ENCODE measurements at regions not wholly inside any gene's neighbourhood (a gene's known extent, or its start where the extent isn't known, plus 50 kb on each side); places are given as distances from the start of the nearest gene placed in this dataset.
"Not testable (repeated sequence)": the region's sequence is repeated elsewhere in the genome, so short reads cannot be mapped to it uniquely, and the experiment has no call there.

DNA sequence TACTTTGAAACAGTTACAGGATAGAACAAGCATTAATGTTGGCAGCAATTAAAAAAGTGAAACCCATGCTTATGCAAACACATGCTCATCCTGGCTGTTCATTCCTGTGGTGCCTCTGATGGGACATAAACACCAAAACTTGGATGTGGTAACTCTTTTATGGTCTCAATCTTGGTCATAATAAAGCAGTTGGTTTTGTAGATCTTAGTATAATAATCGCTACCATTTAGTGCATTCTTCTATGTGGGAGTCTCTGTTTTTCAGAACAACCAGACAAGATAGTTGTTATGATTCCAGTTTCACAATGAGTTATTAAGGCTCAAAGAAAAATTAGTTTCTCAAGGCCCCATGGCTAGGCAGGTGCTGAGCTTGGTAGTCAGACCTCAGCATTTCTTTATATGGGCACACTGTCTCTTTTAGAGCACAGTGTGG, 184.0 kb downstream of the UTRN start:
- ATAC-seq (peak; percentile 88 to 91), DNase-seq (ENCODE audit: low spot score in 2 of 2) (peak in 1 of 2 donors; percentile 23)
- Mint-ChIP-seq H3K36me3 (no peaks in the 10 kb centered on the region), H3K27ac (peak overlapping the region; percentile 36 to 73), H3K9me3 (no peaks in the 10 kb centered on the region)

DNA sequence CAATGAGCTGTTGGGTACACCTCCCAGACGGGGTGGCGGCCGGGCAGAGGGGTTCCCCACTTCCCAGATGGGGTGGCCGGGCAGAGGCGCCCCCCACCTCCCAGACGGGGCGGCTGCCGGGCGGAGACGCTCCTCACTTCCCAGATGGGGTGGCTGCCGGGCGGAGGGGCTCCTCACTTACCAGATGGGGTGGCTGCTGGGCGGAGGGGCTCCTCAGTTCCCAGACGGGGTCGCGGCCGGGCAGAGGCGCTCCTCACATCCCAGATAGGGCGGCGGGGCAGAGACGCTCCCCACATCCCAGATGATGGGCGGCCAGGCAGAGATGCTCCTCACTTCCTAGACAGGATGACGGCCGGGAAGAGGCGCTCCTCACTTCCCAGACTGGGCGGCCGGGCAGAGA, 185.1 kb downstream of the UTRN start:
- not testable (repeated sequence) for DNase-seq (ENCODE audit: low spot score in 2 of 2); H3K36me3 Mint-ChIP-seq; H3K9me3 Mint-ChIP-seq; ATAC-seq; H3K27ac Mint-ChIP-seq

DNA sequence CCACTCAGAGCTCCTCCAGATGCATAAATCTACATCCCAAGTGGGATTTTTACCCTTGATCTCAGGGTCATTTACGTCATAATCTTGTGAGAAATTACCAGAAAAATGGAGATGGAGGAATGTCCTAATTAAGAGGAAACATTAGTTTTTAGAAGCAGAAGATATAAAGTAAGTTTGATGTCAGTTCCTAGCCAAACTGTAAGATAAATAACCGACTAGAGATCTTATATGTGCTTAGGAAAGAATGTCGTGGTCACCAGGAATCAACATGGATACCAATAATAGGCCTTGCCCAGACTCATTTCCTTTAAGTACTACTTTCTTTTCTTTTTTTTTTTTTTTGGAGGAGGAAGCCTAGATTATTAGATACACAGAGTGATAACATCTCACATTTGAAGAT, 186.9 kb downstream of the UTRN start:
- Mint-ChIP-seq H3K36me3 (no peaks in the 10 kb centered on the region), H3K27ac (no peak overlapping the region), H3K9me3 (no peaks in the 10 kb centered on the region)
- ATAC-seq (no peak), DNase-seq (ENCODE audit: low spot score in 2 of 2) (no peak)

DNA sequence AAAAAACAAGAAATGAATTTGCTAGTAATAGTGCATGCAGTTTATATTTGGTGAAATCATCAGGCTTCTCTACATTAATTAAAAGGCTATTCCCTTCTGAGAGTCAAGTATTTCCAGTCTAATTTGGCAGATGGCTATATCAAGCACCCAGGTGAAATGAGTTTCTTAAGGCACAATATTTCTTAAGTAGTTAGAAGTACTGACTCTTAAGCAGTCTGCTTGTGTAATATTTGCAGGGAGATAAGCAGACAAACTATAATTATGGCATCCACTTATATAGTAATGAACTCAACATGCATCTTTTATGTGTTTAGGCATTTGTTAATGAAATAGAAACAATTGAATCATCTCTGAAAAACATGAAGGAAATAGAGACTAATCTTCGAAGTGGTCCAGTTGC, 189.2 kb downstream of the UTRN start:
- ATAC-seq: no peak
- no peaks in the 10 kb centered on the region for H3K36me3 Mint-ChIP-seq
- H3K27ac Mint-ChIP-seq: no peak overlapping the region
- DNase-seq (ENCODE audit: low spot score in 2 of 2): no peak
- H3K9me3 Mint-ChIP-seq: no peaks in the 10 kb centered on the region

DNA sequence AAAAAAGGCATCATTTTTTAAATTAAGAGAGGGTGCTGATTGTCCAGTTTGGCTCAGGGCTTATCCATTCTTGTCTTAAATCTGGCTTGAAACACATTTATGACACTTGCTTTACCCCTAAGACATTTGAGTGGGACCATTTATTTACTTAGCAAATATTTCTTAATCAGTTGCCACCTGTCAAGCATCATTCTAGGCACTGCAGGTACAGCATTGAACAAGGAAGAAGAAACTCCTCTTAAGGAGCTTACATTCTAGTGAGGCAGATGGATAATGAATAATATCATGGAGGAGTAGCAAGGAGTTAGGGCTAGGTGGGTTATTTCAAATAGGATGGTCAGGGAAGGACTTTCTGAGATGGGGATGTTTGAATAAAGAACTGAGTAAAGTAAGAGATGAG, 189.8 kb downstream of the UTRN start:
- DNase-seq (ENCODE audit: low spot score in 2 of 2) (no peak), ATAC-seq (no peak)
- Mint-ChIP-seq H3K27ac (peak overlapping the region in 1 of 2 donors; percentile 6), H3K36me3 (no peaks in the 10 kb centered on the region), H3K9me3 (no peaks in the 10 kb centered on the region)

DNA sequence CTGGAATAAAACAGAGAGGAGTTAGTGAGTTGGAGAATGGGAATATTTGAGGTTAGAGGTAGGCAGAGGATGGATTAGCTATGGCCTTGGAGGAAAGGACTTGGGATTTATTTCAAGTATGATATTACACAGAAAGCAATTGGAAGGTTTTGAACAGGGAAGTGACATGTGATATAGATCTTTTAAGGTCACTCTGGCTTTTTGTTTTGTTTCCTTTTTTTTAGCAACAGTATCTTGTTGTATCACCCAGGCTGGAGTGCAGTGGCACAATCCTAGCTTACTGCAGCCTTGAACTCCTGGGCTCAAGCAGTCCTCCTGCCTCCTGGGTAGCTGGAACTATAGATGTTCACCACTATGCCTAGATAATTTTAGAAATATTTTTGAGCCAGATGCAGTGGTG, 190.3 kb downstream of the UTRN start:
- H3K27ac Mint-ChIP-seq: peak overlapping the region in 1 of 2 donors; percentile 6
- no peaks in the 10 kb centered on the region for H3K36me3 Mint-ChIP-seq
- no peak for ATAC-seq
- H3K9me3 Mint-ChIP-seq: no peaks in the 10 kb centered on the region
- DNase-seq (ENCODE audit: low spot score in 2 of 2): no peak

GRCh38 chr6:144476286-144476685, 191.2 kb downstream of the UTRN start:
- peak overlapping the region; percentile 6 to 61 for H3K27ac Mint-ChIP-seq
- DNase-seq (ENCODE audit: low spot score in 2 of 2): no peak
- ATAC-seq: no peak
- no peaks in the 10 kb centered on the region for H3K36me3 Mint-ChIP-seq
- H3K9me3 Mint-ChIP-seq: no peaks in the 10 kb centered on the region

DNA sequence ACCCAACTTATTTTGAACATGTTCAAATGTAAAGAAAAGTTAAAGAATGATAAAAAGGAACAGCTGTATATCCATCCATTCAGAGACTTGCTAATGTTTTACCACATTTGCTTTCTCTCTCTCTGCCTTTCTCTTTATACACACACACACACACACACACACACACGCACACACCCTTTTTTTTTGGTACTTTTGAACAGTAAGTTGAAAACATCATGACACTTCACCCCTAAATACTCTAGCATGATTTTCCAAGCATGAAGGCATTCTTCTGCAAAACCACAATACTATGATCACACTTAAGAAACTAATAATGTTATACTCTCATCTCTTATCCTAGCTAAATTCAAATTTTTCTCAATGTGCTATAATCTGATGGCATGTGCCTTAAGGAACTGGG, 192.3 kb downstream of the UTRN start:
- no peaks in the 10 kb centered on the region for H3K9me3 Mint-ChIP-seq
- H3K27ac Mint-ChIP-seq: no peak overlapping the region
- ATAC-seq (no peak), DNase-seq (ENCODE audit: low spot score in 2 of 2) (no peak)
- H3K36me3 Mint-ChIP-seq: no peaks in the 10 kb centered on the region

- DNase-seq (ENCODE audit: low spot score in 2 of 2) (no peak), ATAC-seq (no peak)
- H3K27ac Mint-ChIP-seq: no peak overlapping the region
- peaks cover 0 to under 1% of the 10 kb centered on the region in 2 donors for H3K36me3 Mint-ChIP-seq
- H3K9me3 Mint-ChIP-seq: no peaks in the 10 kb centered on the region
Measured at GRCh38 chr6:144477856-144478255, 192.7 kb downstream of the UTRN start.

DNA sequence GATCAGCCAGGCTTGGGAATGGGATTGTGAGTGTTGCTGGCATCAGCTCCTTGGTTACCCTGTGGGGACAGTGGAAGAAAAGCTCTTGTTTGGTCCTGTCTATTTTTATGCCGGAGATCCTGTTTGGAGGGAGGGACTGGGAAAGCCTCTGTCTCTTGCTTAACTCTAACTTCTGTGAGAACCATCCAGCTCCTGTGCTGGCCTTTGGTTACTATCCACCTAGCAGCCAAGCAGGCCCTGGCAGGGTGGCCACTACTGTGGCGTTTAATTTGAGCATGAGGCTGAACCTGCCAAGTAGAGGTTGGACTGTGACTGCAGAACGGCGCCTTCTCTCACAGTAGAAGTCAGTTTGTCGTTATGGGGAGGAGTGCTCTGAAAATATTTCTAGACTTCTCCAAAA, 193.3 kb downstream of the UTRN start:
- DNase-seq (ENCODE audit: low spot score in 2 of 2): no peak
- ATAC-seq: no peak
- Mint-ChIP-seq H3K27ac (peak overlapping the region; percentile 0 to 76), H3K36me3 (peaks cover 0 to 4% of the 10 kb centered on the region in 2 donors), H3K9me3 (no peaks in the 10 kb centered on the region)

DNA sequence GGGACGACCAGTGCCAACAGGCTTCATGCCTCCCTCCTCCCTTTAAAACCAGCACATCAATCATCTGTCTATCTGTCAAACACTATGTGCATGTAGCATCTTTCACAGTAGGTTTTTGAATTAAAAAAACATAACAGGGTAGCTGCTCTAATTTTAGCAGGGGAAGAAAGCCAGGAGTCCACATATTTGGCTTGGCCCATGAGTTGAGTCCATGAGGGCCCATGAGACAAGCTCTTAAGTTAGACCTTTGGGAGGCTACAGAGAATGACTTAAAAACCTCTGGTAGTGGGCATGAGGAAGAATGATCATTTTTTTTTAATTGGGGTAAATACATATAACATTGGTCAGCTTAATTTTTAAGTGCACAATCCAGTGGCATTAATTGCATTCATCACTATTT, 194.9 kb downstream of the UTRN start:
- ATAC-seq: no peak
- Mint-ChIP-seq H3K27ac (no peak overlapping the region), H3K36me3 (peaks cover 0 to 4% of the 10 kb centered on the region in 2 donors), H3K9me3 (no peaks in the 10 kb centered on the region)
- DNase-seq (ENCODE audit: low spot score in 2 of 2): no peak

DNA sequence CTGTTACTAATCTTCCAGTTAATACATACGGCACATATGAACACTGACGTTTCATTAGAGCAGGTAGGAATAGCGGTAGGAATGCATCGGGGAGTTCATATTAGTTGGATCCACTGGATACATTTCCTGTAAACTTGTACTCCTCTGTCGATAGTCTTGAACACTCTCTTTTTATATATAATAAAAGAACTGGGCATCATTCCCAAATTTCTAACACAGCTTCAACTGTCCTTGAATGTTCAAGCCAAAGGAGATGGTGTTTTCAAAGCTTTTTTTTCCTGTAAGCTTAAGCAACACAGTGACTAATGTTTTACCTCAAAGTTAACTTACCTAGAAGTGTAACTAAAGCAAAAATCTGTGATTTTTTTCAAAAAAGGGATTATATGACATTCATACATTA, 195.3 kb downstream of the UTRN start:
- no peaks in the 10 kb centered on the region for H3K9me3 Mint-ChIP-seq
- ATAC-seq (no peak), DNase-seq (ENCODE audit: low spot score in 2 of 2) (no peak)
- H3K27ac Mint-ChIP-seq: no peak overlapping the region
- peaks cover 0 to 5% of the 10 kb centered on the region in 2 donors for H3K36me3 Mint-ChIP-seq

GRCh38 chr6:144481527-144481926, 196.4 kb downstream of the UTRN start:
- no peak for DNase-seq (ENCODE audit: low spot score in 2 of 2)
- Mint-ChIP-seq H3K36me3 (peaks cover 0 to 10% of the 10 kb centered on the region in 2 donors), H3K27ac (peak overlapping the region in 1 of 2 donors; percentile 61), H3K9me3 (no peaks in the 10 kb centered on the region)
- no peak for ATAC-seq

GRCh38 chr6:144482142-144482541, 197.0 kb downstream of the UTRN start:
- Mint-ChIP-seq H3K36me3 (peaks cover 0 to 10% of the 10 kb centered on the region in 2 donors), H3K9me3 (no peaks in the 10 kb centered on the region), H3K27ac (peak overlapping the region in 1 of 2 donors; percentile 77)
- DNase-seq (ENCODE audit: low spot score in 2 of 2) (peak in 1 of 2 donors; percentile 66), ATAC-seq (peak; percentile 58 to 76)

GRCh38 chr6:144485531-144485930, 200.4 kb downstream of the UTRN start:
- H3K27ac Mint-ChIP-seq: no peak overlapping the region
- no peak for ATAC-seq
- H3K36me3 Mint-ChIP-seq: peaks cover 0 to 10% of the 10 kb centered on the region in 2 donors
- no peaks in the 10 kb centered on the region for H3K9me3 Mint-ChIP-seq
- no peak for DNase-seq (ENCODE audit: low spot score in 2 of 2)

DNA sequence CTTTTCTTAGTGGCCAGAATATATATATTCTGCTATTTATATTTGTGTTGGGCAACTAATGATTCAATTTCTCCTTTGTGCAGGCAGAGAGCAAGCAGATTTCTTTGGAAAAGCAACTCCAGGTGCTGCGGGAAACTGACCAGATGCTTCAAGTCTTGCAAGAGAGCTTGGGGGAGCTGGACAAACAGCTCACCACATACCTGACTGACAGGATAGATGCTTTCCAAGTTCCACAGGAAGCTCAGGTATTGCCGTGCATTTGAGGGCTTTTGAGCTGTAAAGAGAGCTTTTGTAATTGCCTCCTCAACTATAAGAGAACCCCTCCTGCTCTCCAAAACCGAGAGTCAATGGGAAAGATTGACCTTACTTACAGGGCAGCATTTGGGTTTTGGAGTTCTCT, 203.5 kb downstream of the UTRN start:
- Mint-ChIP-seq H3K9me3 (no peaks in the 10 kb centered on the region), H3K27ac (no peak overlapping the region), H3K36me3 (peaks cover 4 to 6% of the 10 kb centered on the region in 2 donors)
- ATAC-seq (no peak), DNase-seq (ENCODE audit: low spot score in 2 of 2) (no peak)

GRCh38 chr6:144493035-144493910, 208.1 kb downstream of the UTRN start:
- no peak for ATAC-seq
- no peak for DNase-seq (ENCODE audit: low spot score in 2 of 2)
- Mint-ChIP-seq H3K27ac (no peak overlapping the region), H3K9me3 (peaks cover 0 to 5% of the 10 kb centered on the region in 2 donors), H3K36me3 (peaks cover 11 to 17% of the 10 kb centered on the region in 2 donors)

DNA sequence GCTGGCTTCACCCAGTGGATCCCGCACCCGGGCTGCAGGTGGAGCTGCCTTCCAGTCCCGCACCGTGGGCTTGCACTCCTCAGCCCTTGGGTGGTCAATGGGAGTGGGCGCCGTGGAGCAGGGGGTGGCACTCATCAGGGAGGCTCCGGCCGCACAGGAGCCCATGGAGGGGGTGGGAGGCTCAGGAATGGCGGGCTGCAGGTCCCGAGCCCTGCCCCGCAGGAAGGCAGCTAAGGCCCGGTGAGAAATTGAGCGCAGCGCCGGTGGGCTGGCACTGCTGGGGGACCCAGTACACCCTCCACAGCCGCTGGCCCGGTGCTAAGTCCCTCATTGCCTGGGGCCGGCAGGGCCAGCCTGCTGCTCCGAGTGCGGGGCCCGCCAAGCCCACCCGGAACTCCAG, 209.9 kb downstream of the UTRN start:
- H3K36me3 Mint-ChIP-seq: peaks cover 15 to 17% of the 10 kb centered on the region in 2 donors
- ATAC-seq; DNase-seq (ENCODE audit: low spot score in 2 of 2); H3K9me3 Mint-ChIP-seq; H3K27ac Mint-ChIP-seq: not testable (repeated sequence)

All from activated naive CD4-positive, alpha-beta T cell treated with anti-CD3 and anti-CD28 coated beads, Interleukin-2, amount 50 U/mL, for 72 hours (primary cell).